ENCODE measurements at regions not wholly inside any gene's neighbourhood (a gene's known extent, or its start where the extent isn't known, plus 50 kb on each side); places are given as distances from the start of the nearest gene placed in this dataset.

DNA sequence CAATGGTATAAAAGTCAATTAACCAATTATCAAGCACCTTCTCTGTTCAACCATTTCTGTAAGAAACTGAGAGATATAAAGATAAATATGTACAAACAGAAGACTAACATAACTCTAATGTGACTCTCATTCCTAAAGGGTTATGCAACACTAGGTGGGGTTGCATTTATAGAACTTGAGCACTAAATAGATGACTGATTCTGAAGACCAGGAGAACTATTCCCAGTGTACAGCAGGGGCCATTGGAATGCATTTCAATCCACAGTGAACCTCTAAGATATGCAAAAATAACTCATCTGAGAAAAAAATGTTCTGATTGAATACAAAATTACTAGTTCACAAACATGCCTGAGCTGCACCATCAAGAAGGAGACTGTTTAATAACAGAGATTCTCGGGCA lies 341.2 kb upstream of the STEAP1 start:
- TF ChIP-seq, protein P1, sequence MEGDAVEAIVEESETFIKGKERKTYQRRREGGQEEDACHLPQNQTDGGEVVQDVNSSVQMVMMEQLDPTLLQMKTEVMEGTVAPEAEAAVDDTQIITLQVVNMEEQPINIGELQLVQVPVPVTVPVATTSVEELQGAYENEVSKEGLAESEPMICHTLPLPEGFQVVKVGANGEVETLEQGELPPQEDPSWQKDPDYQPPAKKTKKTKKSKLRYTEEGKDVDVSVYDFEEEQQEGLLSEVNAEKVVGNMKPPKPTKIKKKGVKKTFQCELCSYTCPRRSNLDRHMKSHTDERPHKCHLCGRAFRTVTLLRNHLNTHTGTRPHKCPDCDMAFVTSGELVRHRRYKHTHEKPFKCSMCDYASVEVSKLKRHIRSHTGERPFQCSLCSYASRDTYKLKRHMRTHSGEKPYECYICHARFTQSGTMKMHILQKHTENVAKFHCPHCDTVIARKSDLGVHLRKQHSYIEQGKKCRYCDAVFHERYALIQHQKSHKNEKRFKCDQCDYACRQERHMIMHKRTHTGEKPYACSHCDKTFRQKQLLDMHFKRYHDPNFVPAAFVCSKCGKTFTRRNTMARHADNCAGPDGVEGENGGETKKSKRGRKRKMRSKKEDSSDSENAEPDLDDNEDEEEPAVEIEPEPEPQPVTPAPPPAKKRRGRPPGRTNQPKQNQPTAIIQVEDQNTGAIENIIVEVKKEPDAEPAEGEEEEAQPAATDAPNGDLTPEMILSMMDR (IDR thresholded peaks at IDR 0.05), result no peak
- TF ChIP-seq POLR2A (IDR thresholded peaks at IDR 0.05), result no peak
